Panc1 (cell line): ENCODE measurements at regions not wholly inside any gene's neighbourhood (a gene's known extent, or its start where the extent isn't known, plus 50 kb on each side); places are given as distances from the start of the nearest gene placed in this dataset.

Experiments
- ATAC-seq: fragments of 200-7000 bp; cut with Tn5 transposase; 2 replicates; pipeline ENCODE4 v1.9.1; 2020; ENCODE audit warnings: mild to moderate bottlenecking, moderate library complexity
- BruUV-seq: library from RNA; stranded (reverse); fragments of 400-500 nt; replicated peaks from 2 replicates; lab custom pipeline; 2021; lab: Mats Ljungman, UMichigan
- CTCF ChIA-PET: fragments of 300-600 bp; sonication (Branson Sonifier 250); formaldehyde crosslinking; loops from one replicate; lab custom pipeline; 2022; ENCODE audit warnings: antibody characterized with exemption; lab: Charles Lee
- POLR2A ChIA-PET: fragments of 300-600 bp; sonication (Branson Sonifier 250); formaldehyde crosslinking; loops from one replicate; lab custom pipeline; 2022; ENCODE audit warnings: antibody characterized with exemption; lab: Charles Lee
- DNase-seq: peaks from one replicate; pipeline ENCODE4 v3.0.0-alpha.2; 2010; ENCODE audit warnings: low read depth, low spot score
- H3K27ac ChIP-seq: 2 replicates; pipeline ENCODE4 v1.5.1; 2011; ENCODE audit warnings: mild to moderate bottlenecking, low read length, inconsistent platforms
- H3K27me3 ChIP-seq: fragments of 200-500 bp; sonication (Bioruptor generic); 2 replicates; pipeline ENCODE4 v1.6.0; 2014; ENCODE audit warnings: low read length, inconsistent platforms; ENCODE audit not compliant: control insufficient read depth, insufficient read depth
- H3K36me3 ChIP-seq: fragments of 200-500 bp; sonication (Bioruptor generic); 2 replicates; pipeline ENCODE4 v1.5.1; 2014; ENCODE audit warnings: inconsistent platforms, mild to moderate bottlenecking, low read length, moderate library complexity; ENCODE audit not compliant: control insufficient read depth, insufficient read depth
- H3K4me1 ChIP-seq: 2 replicates; pipeline ENCODE4 v1.5.1; 2011; ENCODE audit warnings: inconsistent platforms, mild to moderate bottlenecking, low read length, moderate library complexity; ENCODE audit not compliant: control insufficient read depth, insufficient read depth
- H3K4me3 ChIP-seq, 2 experiments: 2 replicates each; pipeline ENCODE4 v1.5.1; 2011 to 2012; ENCODE audit warnings: low read depth in 2 of 2, low read length in 2 of 2, mild to moderate bottlenecking in 2 of 2, inconsistent platforms in 1 of 2, moderate library complexity in 1 of 2
- H3K9me3 ChIP-seq: fragments of 200-500 bp; sonication (Bioruptor generic); 2 replicates; pipeline ENCODE4 v1.5.1; 2014; ENCODE audit warnings: low read depth, mild to moderate bottlenecking, inconsistent platforms, low read length, moderate library complexity; ENCODE audit not compliant: control insufficient read depth, insufficient read depth
- POLR2AphosphoS5 ChIP-seq: IDR thresholded peaks from 2 replicates; pipeline ENCODE4 v1.6.1; 2012; ENCODE audit warnings: mild to moderate bottlenecking, low read depth, low read length, moderate library complexity
- SIN3A ChIP-seq: IDR thresholded peaks from 2 replicates; pipeline ENCODE4 v1.6.1; 2012; ENCODE audit warnings: low read depth, mild to moderate bottlenecking, low read length, moderate library complexity, borderline replicate concordance; ENCODE audit not compliant: insufficient read depth
- TCF7L2 ChIP-seq: IDR thresholded peaks from 2 replicates; pipeline ENCODE4 v1.6.1; 2011; ENCODE audit warnings: mild to moderate bottlenecking, low read depth, low read length, inconsistent platforms
- in situ Hi-C: cut with HindIII; loops from 2 replicates; pipeline ENCODE4 v1.10.0; 2016; ENCODE audit warnings: low sequenced_read_pairs, low pct_unique_long_range_greater_than_20kb
- intact Hi-C: fragments of 100-400 bp; cut with micrococcal nuclease; formaldehyde crosslinking; loops from one replicate; pipeline ENCODE4 v1.10.0; 2022; ENCODE audit not compliant: unreplicated experiment
- TF ChIP-seq, protein P1 (sequence below), 2 experiments: IDR thresholded peaks; 2 replicates each; pipeline ENCODE4 v1.6.1; 2011 to 2012; ENCODE audit warnings: low read depth in 2 of 2, control low read depth in 1 of 2, low read length in 1 of 2, mild to moderate bottlenecking in 1 of 2, moderate library complexity in 1 of 2; ENCODE audit not compliant: insufficient read depth in 1 of 2
- TF ChIP-seq, protein P2 (sequence below): fragments of 450-650 bp; IDR thresholded peaks from 2 replicates; pipeline ENCODE4 v1.5.1; 2017; ENCODE audit warnings: mild to moderate bottlenecking

DNA sequence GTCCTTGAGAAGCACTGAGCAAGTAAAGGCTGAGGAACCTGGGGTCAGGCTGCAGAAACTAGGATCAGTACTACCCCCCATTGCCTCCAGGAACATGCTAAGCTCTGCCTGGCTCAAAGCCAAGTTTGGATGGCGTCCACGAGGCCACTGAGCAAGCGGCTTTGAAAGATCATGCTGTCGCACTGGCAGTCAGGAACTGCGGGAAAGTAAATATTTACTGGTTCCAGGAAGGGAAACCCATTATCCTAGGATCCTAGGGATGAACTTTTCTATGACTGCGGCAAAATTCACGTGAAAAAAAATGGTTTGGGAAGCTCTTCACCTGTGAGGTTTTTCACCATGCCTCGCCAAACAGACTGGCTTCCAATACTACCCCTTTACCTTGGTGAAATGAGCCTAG is 75.3 kb upstream of the PJA2 start:
- DNase-seq: no peak
- ATAC-seq: no peak
- Histone ChIP-seq H3K4me1 (no peaks in the 10 kb centered on the region), H3K27ac (no peak overlapping the region), H3K9me3 (no peaks in the 10 kb centered on the region), H3K36me3 (no peaks in the 10 kb centered on the region), H3K4me3 (no peak overlapping the region), H3K27me3 (peaks cover 8% of the 10 kb centered on the region)
- no TSS peak for BruUV-seq
- TF ChIP-seq TCF7L2 (no peak), SIN3A (no peak), POLR2AphosphoS5 (no peak)
- TF ChIP-seq, protein P1, sequence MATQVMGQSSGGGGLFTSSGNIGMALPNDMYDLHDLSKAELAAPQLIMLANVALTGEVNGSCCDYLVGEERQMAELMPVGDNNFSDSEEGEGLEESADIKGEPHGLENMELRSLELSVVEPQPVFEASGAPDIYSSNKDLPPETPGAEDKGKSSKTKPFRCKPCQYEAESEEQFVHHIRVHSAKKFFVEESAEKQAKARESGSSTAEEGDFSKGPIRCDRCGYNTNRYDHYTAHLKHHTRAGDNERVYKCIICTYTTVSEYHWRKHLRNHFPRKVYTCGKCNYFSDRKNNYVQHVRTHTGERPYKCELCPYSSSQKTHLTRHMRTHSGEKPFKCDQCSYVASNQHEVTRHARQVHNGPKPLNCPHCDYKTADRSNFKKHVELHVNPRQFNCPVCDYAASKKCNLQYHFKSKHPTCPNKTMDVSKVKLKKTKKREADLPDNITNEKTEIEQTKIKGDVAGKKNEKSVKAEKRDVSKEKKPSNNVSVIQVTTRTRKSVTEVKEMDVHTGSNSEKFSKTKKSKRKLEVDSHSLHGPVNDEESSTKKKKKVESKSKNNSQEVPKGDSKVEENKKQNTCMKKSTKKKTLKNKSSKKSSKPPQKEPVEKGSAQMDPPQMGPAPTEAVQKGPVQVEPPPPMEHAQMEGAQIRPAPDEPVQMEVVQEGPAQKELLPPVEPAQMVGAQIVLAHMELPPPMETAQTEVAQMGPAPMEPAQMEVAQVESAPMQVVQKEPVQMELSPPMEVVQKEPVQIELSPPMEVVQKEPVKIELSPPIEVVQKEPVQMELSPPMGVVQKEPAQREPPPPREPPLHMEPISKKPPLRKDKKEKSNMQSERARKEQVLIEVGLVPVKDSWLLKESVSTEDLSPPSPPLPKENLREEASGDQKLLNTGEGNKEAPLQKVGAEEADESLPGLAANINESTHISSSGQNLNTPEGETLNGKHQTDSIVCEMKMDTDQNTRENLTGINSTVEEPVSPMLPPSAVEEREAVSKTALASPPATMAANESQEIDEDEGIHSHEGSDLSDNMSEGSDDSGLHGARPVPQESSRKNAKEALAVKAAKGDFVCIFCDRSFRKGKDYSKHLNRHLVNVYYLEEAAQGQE (IDR thresholded peaks at IDR 0.05; ENCODE audit: insufficient read depth in 1 of 2, low read depth in 2 of 2, low read length in 1 of 2): no peak
- TF ChIP-seq, protein P2, sequence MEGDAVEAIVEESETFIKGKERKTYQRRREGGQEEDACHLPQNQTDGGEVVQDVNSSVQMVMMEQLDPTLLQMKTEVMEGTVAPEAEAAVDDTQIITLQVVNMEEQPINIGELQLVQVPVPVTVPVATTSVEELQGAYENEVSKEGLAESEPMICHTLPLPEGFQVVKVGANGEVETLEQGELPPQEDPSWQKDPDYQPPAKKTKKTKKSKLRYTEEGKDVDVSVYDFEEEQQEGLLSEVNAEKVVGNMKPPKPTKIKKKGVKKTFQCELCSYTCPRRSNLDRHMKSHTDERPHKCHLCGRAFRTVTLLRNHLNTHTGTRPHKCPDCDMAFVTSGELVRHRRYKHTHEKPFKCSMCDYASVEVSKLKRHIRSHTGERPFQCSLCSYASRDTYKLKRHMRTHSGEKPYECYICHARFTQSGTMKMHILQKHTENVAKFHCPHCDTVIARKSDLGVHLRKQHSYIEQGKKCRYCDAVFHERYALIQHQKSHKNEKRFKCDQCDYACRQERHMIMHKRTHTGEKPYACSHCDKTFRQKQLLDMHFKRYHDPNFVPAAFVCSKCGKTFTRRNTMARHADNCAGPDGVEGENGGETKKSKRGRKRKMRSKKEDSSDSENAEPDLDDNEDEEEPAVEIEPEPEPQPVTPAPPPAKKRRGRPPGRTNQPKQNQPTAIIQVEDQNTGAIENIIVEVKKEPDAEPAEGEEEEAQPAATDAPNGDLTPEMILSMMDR: no peak
- CTCF ChIA-PET: no interaction called here
- in situ Hi-C loops (no loop called here), intact Hi-C loops (no loop called here)
- POLR2A ChIA-PET: no interaction called here

DNA sequence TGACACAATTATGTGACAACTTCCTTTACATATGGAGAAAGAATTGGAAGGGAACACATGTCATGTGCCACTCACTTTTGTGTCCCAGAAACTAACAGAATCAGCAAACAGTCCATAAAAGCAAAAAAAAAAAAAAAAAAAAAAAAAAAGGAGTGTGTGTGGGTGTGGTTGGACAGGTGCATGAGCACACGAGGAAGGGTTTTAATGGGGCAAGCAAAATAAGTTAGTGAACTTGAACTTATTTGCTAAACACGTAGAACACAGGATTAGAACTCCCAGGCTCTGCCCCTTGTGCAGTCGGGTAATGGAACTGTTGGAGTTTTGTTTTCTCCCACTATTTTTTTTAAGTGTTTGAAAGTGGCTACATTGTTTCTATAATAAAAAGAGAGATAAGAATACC is 74.8 kb upstream of the PJA2 start:
- Histone ChIP-seq H3K27me3 (peaks cover 6% of the 10 kb centered on the region), H3K9me3 (no peaks in the 10 kb centered on the region), H3K36me3 (no peaks in the 10 kb centered on the region), H3K4me1 (no peaks in the 10 kb centered on the region), H3K4me3 (no peak overlapping the region), H3K27ac (no peak overlapping the region)
- TF ChIP-seq POLR2AphosphoS5 (no peak), TCF7L2 (no peak), SIN3A (no peak)
- TF ChIP-seq, protein P1 (IDR thresholded peaks at IDR 0.05; ENCODE audit: insufficient read depth in 1 of 2, low read depth in 2 of 2, low read length in 1 of 2): no peak
- TF ChIP-seq, protein P2: no peak
- CTCF ChIA-PET: no interaction called here
- intact Hi-C loops (no loop called here), in situ Hi-C loops (no loop called here)
- DNase-seq: no peak
- no TSS peak for BruUV-seq
- ATAC-seq: no peak
- POLR2A ChIA-PET: no interaction called here
